Stimulated activated CD4-positive, alpha-beta T cell treated with anti-CD3 and anti-CD28 coated beads, TNF-alpha, amount 100 ng/mL, for 4 hours (primary cell): ENCODE measurements at regions not wholly inside any gene's neighbourhood (a gene's known extent, or its start where the extent isn't known, plus 50 kb on each side); places are given as distances from the start of the nearest gene placed in this dataset.

Experiments
- DNase-seq, 3 experiments: peaks; one replicate each; pipeline ENCODE4 v3.0.0-alpha.2; 2020; ENCODE audit warnings: low read depth in 3 of 3

- no peak for DNase-seq
Observed at GRCh38 chr1:87682565-87682964, 353.9 kb downstream of the LMO4 start.

GRCh38 chr1:87683196-87683956 lies 354.7 kb downstream of the LMO4 start:
- no peak for DNase-seq

- DNase-seq = no peak
Observed at GRCh38 chr1:87684194-87684593, 355.5 kb downstream of the LMO4 start.

GRCh38 chr1:87684713-87685205 lies 356.1 kb downstream of the LMO4 start:
- DNase-seq = no peak

- no peak for DNase-seq
Observed at GRCh38 chr1:87685311-87686135, 356.8 kb downstream of the LMO4 start.

GRCh38 chr1:87686136-87686495 lies 357.4 kb downstream of the LMO4 start:
- DNase-seq = no peak

- DNase-seq = no peak
Observed at GRCh38 chr1:87686671-87687070, 358.0 kb downstream of the LMO4 start.

- no peak for DNase-seq
Observed at GRCh38 chr1:87688136-87688535, 359.5 kb downstream of the LMO4 start.

GRCh38 chr1:87689487-87689886 lies 360.8 kb downstream of the LMO4 start:
- DNase-seq = no peak

GRCh38 chr1:87696483-87696882 lies 367.8 kb downstream of the LMO4 start:
- no peak for DNase-seq

GRCh38 chr1:87702455-87702854 lies 373.8 kb downstream of the LMO4 start:
- DNase-seq = no peak

- no peak for DNase-seq
Observed at GRCh38 chr1:87705233-87705632, 376.6 kb downstream of the LMO4 start.

GRCh38 chr1:87706203-87706602 lies 377.5 kb downstream of the LMO4 start:
- no peak for DNase-seq

GRCh38 chr1:87706779-87707228 lies 378.1 kb downstream of the LMO4 start:
- no peak for DNase-seq

GRCh38 chr1:87707411-87707810 lies 378.7 kb downstream of the LMO4 start:
- no peak for DNase-seq

- no peak for DNase-seq
Observed at GRCh38 chr1:87712261-87713010, 383.8 kb downstream of the LMO4 start.

GRCh38 chr1:87714278-87714677 lies 385.6 kb downstream of the LMO4 start:
- no peak for DNase-seq

- no peak for DNase-seq
Observed at GRCh38 chr1:87715052-87715451, 386.4 kb downstream of the LMO4 start.

GRCh38 chr1:87715471-87715870 lies 386.8 kb downstream of the LMO4 start:
- no peak for DNase-seq

- DNase-seq = no peak
Observed at GRCh38 chr1:87717157-87717670, 388.5 kb downstream of the LMO4 start.

GRCh38 chr1:87718241-87718950 lies 389.7 kb downstream of the LMO4 start:
- DNase-seq = no peak
